OCI-LY1 (cell line): ENCODE measurements at regions not wholly inside any gene's neighbourhood (a gene's known extent, or its start where the extent isn't known, plus 50 kb on each side); places are given as distances from the start of the nearest gene placed in this dataset.
A peak's percentile ranks its signal among the peaks of the same experiment; 100 is the strongest.

Source experiments
- H2AFZ ChIP-seq: fragments of 200-600 bp; sonication (generic), shearing (Covaris generic); 2 replicates; pipeline ENCODE4 v1.6.0; 2014; ENCODE audit warnings: antibody characterized with exemption, mild to moderate bottlenecking, low read length
- H3F3A ChIP-seq: fragments of 200-600 bp; sonication (generic), shearing (Covaris generic); 2 replicates; pipeline ENCODE4 v1.6.0; 2014; ENCODE audit warnings: mild to moderate bottlenecking, antibody characterized with exemption, low read length, moderate library complexity; ENCODE audit not compliant: insufficient read depth
- H3K27ac ChIP-seq: fragments of 200-600 bp; sonication (generic); 2 replicates; pipeline ENCODE4 v1.5.1; 2014; ENCODE audit warnings: low read length, mixed run types, mild to moderate bottlenecking, low read depth; ENCODE audit not compliant: poor library complexity, severe bottlenecking
- H3K27me3 ChIP-seq: fragments of 200-600 bp; sonication (generic); 2 replicates; pipeline ENCODE4 v1.6.0; 2014; ENCODE audit warnings: antibody characterized with exemption, mild to moderate bottlenecking, low read length, moderate library complexity; ENCODE audit not compliant: insufficient read depth
- H3K36me3 ChIP-seq: fragments of 200-600 bp; sonication (generic); 2 replicates; pipeline ENCODE4 v1.6.1; 2014; ENCODE audit warnings: mild to moderate bottlenecking, antibody characterized with exemption, low read length, moderate library complexity, mixed read lengths; ENCODE audit not compliant: insufficient read depth
- H3K4me1 ChIP-seq: fragments of 200-600 bp; sonication (generic); 2 replicates; pipeline ENCODE4 v1.5.1; 2014; ENCODE audit warnings: mild to moderate bottlenecking, low read length, moderate library complexity; ENCODE audit not compliant: insufficient read depth, severe bottlenecking
- H3K4me2 ChIP-seq: fragments of 200-600 bp; sonication (generic), shearing (Covaris generic); 2 replicates; pipeline ENCODE4 v1.6.1; 2014; ENCODE audit warnings: low read length
- H3K4me3 ChIP-seq: fragments of 200-600 bp; sonication (generic); 2 replicates; pipeline ENCODE4 v1.5.1; 2014; ENCODE audit warnings: low read length, low read depth, mild to moderate bottlenecking, mixed read lengths; ENCODE audit not compliant: poor library complexity, severe bottlenecking
- H3K79me2 ChIP-seq: fragments of 200-600 bp; shearing (Covaris generic); 2 replicates; pipeline ENCODE4 v1.6.1; 2016; ENCODE audit warnings: mixed run types, low read length, mixed read lengths; ENCODE audit not compliant: insufficient read depth
- H3K9ac ChIP-seq: fragments of 200-600 bp; sonication (generic), shearing (Covaris generic); 2 replicates; pipeline ENCODE4 v1.6.1; 2014; ENCODE audit warnings: mild to moderate bottlenecking, low read length, mixed read lengths
- H3K9me2 ChIP-seq: fragments of 200-600 bp; sonication (generic), shearing (Covaris generic); 2 replicates; pipeline ENCODE4 v1.6.1; 2014; ENCODE audit warnings: low read depth, mild to moderate bottlenecking, low read length, mixed read lengths
- H3K9me3 ChIP-seq: fragments of 200-600 bp; shearing (Covaris generic); 2 replicates; pipeline ENCODE4 v1.6.1; 2014; ENCODE audit warnings: low read length, mixed read lengths
- H4K20me1 ChIP-seq: fragments of 200-600 bp; sonication (generic), shearing (Covaris generic); 2 replicates; pipeline ENCODE4 v1.6.0; 2016; ENCODE audit warnings: mild to moderate bottlenecking, low read length; ENCODE audit not compliant: insufficient read depth
- EZH2 ChIP-seq: fragments of 200-600 bp; sonication (generic), shearing (Covaris generic); IDR thresholded peaks from 2 replicates; pipeline ENCODE4 v1.8.0; 2017; ENCODE audit warnings: borderline replicate concordance, mixed run types, mild to moderate bottlenecking, antibody characterized with exemption, low read length, moderate library complexity, mixed read lengths
- TF ChIP-seq, protein P1 (sequence below): fragments of 200-600 bp; sonication (generic), shearing (Covaris generic); IDR thresholded peaks from 2 replicates; pipeline ENCODE4 v1.5.1; 2017; ENCODE audit warnings: mild to moderate bottlenecking, antibody characterized with exemption, low read length, moderate library complexity, mixed read lengths

DNA sequence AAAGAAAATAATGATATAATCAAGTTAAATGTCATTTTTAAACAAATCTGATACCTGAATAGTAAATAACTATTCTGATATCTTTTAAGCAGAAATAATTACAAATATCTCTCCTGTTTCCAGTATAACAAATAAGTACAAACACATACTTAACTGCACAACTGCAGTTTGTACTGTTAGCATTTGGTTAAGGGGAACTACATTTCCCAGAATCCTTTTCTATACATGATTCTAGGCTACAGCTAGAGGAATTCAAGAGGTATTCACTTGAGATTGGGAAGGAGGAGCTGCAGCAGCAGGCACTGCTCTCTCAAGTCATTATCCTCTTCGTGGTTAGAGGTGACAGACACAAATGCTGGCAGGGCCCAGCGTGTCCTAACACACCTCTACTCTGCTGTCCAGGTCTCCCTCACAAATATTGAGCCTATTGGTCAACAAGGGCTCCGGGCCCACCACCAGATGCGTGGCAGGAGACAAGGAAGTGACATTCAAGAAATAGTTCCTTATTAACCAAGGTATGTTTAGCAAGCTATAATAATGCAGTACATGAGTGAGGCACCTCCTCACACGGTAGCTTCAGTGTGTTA, 255.1 kb upstream of the MKLN1 start:
- Histone ChIP-seq H3K79me2 (peaks cover 84% of the 10 kb centered on the region), H3K9me2 (no peaks in the 10 kb centered on the region), H3K9ac (no peak overlapping the region), H3F3A (no peaks in the 10 kb centered on the region), H3K27ac (peak overlapping the region; percentile 28), H3K9me3 (peaks cover 13% of the 10 kb centered on the region; the same call in 1 of the 2 replicates), H3K27me3 (no peaks in the 10 kb centered on the region), H3K4me1 (peaks cover 58% of the 10 kb centered on the region), H3K4me2 (0 out of 2 replicates have a peak overlapping the region, but pooled peaks have one; percentile 3), H2AFZ (no peak overlapping the region), H4K20me1 (no peaks in the 10 kb centered on the region), H3K36me3 (peaks cover 63% of the 10 kb centered on the region), H3K4me3 (no peak overlapping the region)
- TF ChIP-seq, protein P1, sequence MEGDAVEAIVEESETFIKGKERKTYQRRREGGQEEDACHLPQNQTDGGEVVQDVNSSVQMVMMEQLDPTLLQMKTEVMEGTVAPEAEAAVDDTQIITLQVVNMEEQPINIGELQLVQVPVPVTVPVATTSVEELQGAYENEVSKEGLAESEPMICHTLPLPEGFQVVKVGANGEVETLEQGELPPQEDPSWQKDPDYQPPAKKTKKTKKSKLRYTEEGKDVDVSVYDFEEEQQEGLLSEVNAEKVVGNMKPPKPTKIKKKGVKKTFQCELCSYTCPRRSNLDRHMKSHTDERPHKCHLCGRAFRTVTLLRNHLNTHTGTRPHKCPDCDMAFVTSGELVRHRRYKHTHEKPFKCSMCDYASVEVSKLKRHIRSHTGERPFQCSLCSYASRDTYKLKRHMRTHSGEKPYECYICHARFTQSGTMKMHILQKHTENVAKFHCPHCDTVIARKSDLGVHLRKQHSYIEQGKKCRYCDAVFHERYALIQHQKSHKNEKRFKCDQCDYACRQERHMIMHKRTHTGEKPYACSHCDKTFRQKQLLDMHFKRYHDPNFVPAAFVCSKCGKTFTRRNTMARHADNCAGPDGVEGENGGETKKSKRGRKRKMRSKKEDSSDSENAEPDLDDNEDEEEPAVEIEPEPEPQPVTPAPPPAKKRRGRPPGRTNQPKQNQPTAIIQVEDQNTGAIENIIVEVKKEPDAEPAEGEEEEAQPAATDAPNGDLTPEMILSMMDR, result no peak
- no peak for TF ChIP-seq EZH2

DNA sequence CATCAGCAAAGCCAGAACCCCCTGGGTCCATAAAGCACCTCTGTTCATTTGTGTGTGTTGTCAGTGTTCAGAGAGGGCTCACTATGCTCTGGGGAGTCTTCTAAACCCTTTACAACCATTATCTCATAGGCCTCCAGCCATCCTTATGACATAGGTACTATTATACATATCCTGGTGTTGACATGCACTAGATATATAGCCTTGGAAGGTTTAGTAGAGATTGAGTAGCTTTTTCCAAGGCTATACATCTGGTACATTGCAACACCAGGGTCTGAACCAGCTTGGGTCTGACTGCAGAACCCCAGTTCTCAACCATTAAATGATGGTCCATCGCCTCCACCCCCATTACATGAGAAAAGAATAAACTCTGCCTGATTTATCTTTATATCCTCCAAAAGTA, 253.6 kb upstream of the MKLN1 start:
- Histone ChIP-seq H3K27me3 (no peaks in the 10 kb centered on the region), H3K4me3 (no peak overlapping the region), H3K4me2 (no peak overlapping the region), H3K79me2 (peaks cover 83% of the 10 kb centered on the region), H3F3A (no peaks in the 10 kb centered on the region), H3K36me3 (peaks cover 69% of the 10 kb centered on the region), H4K20me1 (no peaks in the 10 kb centered on the region), H3K4me1 (peaks cover 50% of the 10 kb centered on the region), H2AFZ (no peak overlapping the region), H3K27ac (no peak overlapping the region), H3K9ac (no peak overlapping the region), H3K9me2 (no peaks in the 10 kb centered on the region), H3K9me3 (peaks cover 13% of the 10 kb centered on the region; the same call in 1 of the 2 replicates)
- TF ChIP-seq, protein P1, result no peak
- no peak for TF ChIP-seq EZH2

DNA sequence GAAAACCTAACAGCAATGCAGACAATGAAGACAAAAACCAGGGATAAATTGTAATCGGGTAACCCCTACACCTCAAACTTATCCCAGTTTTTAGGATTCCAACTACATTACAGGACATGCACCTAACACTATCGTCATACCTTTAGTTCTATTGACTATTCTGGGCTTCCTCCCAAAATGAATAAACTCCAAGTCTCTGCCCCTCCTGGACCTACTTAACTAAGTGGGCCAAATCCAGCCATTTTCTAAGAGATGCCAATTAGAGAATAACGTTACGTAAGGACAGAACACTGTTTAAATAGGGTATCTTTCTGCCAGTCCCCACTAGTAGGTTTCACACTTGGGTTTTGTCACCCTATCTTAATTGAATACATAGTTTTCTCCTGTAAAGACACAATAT, 253.1 kb upstream of the MKLN1 start:
- no peak overlapping the region for H3K4me2 ChIP-seq
- no peak overlapping the region for H3K4me3 ChIP-seq
- H3K9me2 ChIP-seq, result no peaks in the 10 kb centered on the region
- H3K27ac ChIP-seq, result no peak overlapping the region
- TF ChIP-seq, protein P1, result no peak
- TF ChIP-seq EZH2, result no peak
- H3K36me3 ChIP-seq, result peaks cover 74% of the 10 kb centered on the region
- H3K9ac ChIP-seq, result no peak overlapping the region
- H2AFZ ChIP-seq, result no peak overlapping the region
- H3K4me1 ChIP-seq, result peaks cover 44% of the 10 kb centered on the region
- H3K27me3 ChIP-seq, result no peaks in the 10 kb centered on the region
- no peaks in the 10 kb centered on the region for H3F3A ChIP-seq
- H4K20me1 ChIP-seq, result no peaks in the 10 kb centered on the region
- peaks cover 13% of the 10 kb centered on the region; the same call in 1 of the 2 replicates for H3K9me3 ChIP-seq
- peaks cover 89% of the 10 kb centered on the region for H3K79me2 ChIP-seq
